GM18511 (cell line): ENCODE measurements at regions not wholly inside any gene's neighbourhood (a gene's known extent, or its start where the extent isn't known, plus 50 kb on each side); places are given as distances from the start of the nearest gene placed in this dataset.

Experiments
- ATAC-seq: cut with Tn5 transposase; IDR thresholded peaks from one replicate; pipeline ENCODE4 v1.9.1; 2021; ENCODE audit warnings: mild to moderate bottlenecking, moderate library complexity; ENCODE audit not compliant: unreplicated experiment

- no peak for ATAC-seq
These were observed 250.6 kb upstream of the PLET1 start for GRCh38 chr11:112511271-112511670.

GRCh38 chr11:112511911-112512310 lies 251.3 kb upstream of the PLET1 start:
- no peak for ATAC-seq

DNA sequence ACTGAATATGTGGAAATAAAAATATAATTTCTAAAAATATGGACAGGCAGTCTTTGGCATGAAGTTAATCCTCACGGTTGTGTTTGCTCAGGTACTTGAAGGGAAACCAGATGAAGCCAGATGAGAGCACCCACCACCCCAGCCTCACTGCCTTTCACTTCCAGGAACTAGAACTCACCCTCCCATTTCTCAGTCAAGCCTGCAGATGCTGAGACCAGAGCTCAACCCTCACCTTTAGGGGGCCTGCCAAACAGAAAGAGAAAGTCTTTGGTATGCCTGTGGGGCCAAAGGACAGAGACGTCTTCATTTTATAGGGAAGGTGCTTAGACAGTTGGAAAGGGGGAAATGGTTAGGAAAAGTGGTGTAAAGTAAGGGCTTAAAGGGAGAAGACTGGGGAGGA lies 252.8 kb upstream of the PLET1 start:
- ATAC-seq, result no peak

DNA sequence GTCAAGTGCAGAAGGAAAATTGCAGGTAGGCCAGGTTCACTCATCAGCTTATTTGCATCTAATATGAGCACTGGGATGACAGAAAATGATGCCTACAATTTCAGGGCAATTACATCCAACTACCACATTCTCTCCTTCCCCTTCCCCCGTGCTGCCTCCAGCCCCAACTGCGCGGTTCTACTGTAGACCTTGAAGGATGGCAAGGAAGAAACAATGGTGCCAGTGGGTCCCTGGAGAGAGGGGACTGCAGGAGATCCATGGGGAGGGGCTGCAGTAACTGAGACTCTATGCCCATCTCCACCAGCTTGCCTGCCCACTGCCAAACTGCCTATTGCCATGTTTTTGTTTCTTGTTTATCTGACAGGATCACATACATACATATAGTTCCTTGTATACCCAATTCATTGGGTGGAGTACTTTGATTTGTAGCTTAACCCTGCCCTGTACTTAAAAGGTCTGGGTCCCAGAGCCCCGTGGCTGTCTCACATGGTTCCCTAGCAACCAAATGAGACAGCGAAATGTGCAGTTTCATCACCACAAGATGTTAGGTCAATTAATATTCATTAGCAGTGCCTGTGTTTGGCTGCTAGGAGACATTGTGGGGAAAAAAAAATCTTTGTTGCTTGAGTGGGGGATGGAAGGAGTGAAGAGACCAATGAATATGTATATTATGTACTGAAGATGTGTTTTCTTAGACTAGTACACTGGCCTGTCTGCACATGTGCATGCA lies 253.5 kb upstream of the PLET1 start:
- ATAC-seq, result no peak

GRCh38 chr11:112516261-112516660 lies 255.6 kb upstream of the PLET1 start:
- no peak for ATAC-seq

DNA sequence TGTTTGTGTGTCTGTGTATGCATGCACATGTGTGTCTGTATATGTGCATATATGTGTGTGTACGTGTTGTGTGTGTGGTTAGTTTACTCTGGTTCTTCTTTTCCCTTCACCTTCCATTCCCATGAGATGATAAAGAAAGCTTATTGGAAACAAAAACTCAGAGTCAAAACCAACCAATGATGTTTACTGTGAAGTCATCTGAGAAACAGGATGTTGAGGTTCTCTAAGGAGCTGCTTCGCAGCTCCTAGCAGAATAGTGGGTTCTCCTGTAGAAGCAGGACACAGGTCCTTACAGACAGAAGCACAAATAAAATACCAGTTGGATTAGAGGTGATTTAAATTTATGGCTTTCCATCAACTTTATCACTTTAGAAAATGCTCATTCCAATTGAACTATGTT lies 256.1 kb upstream of the PLET1 start:
- ATAC-seq, result no peak

DNA sequence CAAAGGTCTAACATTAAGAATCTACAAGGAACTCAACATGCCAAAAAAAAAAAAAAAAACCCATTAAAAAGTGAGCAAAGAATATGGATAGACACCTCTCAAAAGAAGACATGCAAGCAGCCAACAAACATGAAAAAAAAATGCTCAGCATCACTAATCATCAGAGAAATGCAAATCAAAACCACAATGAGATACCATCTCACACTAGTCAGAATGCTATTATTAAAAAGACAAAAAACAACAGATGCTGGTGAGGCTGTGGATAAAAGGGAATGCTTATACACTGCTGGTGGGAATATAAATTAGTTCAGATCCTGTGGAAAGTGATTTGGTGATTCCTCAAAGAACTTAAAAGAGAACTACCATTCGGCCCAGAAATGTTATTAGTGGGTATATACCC lies 257.7 kb upstream of the PLET1 start:
- ATAC-seq, result no peak

DNA sequence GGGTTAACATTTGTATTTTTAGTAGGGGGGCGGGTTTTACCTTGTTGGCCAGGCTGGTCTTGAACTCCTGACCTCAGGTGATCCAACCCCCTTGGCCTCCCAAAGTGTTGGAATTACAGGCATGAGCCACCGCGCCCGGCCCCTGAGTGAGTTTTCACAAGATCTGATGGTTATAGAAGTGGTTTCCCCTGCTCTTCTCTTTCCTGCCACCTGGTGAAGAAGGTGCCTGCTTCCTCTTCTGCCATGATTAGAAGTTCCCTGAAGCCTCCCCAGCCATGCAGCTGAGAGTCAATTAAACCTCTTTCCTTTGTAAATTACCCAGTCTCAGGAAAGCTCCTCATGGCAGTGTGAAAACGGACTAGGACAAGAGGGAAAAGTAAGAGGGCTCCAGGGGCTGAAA lies 259.1 kb upstream of the PLET1 start:
- ATAC-seq, result no peak

DNA sequence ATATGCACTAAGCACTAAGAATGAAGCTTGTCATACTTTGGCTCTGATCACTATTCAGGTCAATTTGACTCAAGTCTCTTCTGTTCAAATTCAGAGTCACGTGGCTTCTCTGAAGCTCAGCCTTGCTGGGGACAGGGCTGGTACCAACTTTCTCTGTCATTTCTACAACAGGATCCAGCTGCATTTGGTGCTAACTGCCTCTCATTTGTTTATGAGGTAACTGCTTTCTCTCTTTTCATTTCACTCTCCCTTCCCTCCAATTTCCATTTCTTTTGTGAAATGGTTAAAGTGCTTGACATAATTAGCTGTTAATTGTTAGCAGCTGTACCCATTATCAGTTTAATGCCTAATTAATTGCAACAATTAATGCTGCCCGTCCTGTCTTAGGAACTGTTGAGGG lies 259.7 kb upstream of the PLET1 start:
- ATAC-seq, result no peak

DNA sequence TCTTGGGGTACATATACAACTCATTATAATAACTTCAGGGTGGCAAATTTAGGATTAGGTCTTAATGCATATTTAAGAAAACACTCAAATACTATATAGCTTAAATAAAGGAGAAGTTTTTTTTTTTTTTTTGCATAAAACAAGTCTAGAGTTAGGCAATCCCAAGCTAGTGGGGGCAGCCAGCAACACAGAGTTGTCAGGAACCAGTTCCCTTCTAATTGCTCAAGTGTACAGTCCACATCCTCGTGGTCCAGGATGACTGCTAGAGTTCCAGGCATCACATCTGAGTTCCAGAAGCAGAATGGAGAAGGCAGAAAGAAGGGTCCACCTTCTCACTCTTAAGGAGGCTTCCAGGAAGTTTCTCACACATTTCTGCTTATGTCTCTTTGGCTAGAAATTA lies 261.9 kb upstream of the PLET1 start:
- ATAC-seq, result no peak

DNA sequence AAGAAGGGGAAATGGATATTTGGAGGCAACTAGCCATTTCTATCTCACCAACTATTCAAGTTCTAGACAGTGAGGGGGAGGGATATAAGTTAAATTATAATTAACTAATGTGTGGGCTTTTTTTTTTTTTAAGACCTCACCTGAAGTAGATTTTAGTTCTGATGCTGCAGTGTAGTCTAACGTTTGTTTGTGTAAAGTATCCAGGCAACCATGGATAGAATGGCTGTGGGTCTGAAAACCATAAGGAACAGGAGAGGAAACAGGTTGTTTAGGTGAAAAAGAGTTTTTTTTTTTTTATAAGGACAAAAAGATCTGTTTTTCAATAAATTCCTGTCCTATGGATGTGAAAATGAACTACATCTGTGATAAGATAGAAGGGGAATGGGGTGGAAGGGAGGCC lies 262.4 kb upstream of the PLET1 start:
- no peak for ATAC-seq

DNA sequence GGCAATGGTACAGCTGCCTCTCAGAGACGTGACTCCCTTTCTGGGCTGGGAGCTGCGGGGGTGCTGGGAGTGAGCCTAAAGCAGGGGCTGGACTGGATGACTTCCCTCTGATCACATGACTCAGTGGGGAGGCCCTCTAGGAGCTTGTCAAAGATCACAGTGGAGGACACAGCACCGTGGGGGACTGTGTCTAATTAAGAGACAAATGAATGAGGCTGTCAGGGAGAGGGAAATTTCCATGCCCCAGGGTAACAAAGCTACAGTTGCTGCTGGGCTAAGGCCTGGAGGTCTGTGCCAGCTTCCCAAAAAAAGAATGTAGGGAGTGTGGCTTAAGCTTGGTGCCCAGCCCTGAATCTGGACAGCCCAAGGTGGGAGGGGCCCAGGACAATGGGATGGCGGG lies 262.8 kb upstream of the PLET1 start:
- ATAC-seq, result no peak

DNA sequence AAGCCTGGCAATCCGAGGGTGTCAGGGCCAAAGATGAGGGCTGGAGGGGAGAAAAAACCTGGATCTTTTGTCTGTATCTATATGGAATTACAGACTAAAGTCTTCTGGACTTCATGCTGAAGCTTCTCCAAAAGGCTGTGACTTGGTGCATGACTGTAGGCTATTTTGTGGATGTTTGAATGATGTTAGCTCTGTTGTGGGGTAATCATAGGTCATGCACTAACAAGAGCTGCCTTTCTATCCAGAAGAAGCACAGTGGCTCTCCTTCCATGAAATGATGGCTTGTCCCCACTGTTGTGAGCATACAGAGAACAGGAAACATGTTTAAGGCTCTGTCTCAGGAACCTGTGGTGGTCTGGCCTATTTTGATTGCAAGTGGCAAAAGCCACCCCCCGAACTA lies 263.3 kb upstream of the PLET1 start:
- no peak for ATAC-seq

GRCh38 chr11:112524798-112525197 lies 264.1 kb upstream of the PLET1 start:
- no peak for ATAC-seq

- no peak for ATAC-seq
These were observed 264.6 kb upstream of the PLET1 start for GRCh38 chr11:112525270-112525669.

GRCh38 chr11:112525844-112526590 lies 265.4 kb upstream of the PLET1 start:
- ATAC-seq, result no peak

- ATAC-seq, result no peak
These were observed 266.2 kb upstream of the PLET1 start for GRCh38 chr11:112526699-112527416.

GRCh38 chr11:112529071-112529470 lies 268.4 kb upstream of the PLET1 start:
- ATAC-seq, result no peak

GRCh38 chr11:112532506-112532905 lies 271.8 kb upstream of the PLET1 start:
- ATAC-seq, result no peak

DNA sequence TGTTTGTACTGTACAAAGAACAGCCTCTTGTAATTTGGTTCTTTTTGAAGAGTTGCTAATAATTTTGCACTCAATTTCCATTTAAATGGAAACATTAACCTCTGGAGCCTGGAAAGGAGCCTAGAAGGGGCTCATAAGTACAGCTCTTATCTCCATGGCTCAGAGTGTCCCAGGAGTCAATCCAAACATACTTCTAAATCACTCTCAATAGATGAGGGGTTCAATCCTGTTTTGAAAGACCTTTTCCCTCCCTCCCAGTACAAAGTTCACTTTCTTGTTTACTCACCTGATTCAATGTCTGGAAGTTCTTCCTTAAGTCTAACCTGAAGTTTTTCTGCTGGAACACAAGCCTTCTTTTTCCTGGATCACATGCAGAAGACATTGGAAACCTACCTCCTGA lies 273.0 kb upstream of the PLET1 start:
- ATAC-seq, result no peak

GRCh38 chr11:112534208-112534607 lies 273.5 kb upstream of the PLET1 start:
- ATAC-seq, result no peak

GRCh38 chr11:112537026-112537425 lies 276.4 kb upstream of the PLET1 start:
- ATAC-seq, result no peak
